T1000 (cell line): ENCODE measurements at regions not wholly inside any gene's neighbourhood (a gene's known extent, or its start where the extent isn't known, plus 50 kb on each side); places are given as distances from the start of the nearest gene placed in this dataset.

Source experiments
- DNase-seq: peaks from one replicate; lab custom pipeline; 2025; ENCODE audit warnings: mixed read lengths; lab: John Stamatoyannopoulos, UW

DNA sequence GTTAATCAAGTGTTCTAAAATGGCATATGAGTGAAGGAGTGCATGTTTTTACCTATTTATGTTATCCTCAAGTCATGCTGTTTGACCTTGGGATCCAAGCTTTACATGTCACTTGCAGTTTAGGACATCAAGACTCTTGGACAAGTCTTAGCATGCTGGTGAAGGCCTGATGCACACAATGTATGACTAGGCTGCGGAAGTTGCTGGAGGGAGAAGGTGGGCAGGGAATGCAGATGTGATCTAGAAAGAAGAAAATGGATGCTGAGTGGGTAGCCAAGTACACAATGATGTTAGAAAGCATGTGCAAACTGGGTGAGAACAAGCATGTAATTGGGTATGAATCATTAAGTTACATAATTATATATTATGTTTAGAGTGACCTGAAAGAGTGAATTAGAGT lies 301.8 kb downstream of the BRINP2 start:
- DNase-seq, result no peak

DNA sequence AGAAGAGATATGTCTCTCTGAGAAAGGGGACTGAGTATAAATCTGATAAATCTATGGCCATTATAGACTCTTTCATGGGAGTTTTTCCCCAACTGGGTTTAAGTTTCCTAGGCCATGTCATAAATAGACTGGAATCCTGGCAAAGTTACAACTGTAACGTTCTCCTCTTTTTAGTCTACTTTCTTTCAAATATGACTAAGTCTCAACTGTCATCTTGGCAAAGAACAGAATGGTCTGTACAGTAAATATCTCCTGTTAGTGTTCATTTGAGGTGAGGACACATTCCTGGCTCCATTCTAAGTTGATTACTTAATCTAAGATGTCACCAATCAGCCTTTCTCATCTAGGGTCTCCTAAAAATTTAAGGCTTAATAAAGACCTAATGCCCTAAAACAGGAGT lies 300.5 kb downstream of the BRINP2 start:
- no peak for DNase-seq

DNA sequence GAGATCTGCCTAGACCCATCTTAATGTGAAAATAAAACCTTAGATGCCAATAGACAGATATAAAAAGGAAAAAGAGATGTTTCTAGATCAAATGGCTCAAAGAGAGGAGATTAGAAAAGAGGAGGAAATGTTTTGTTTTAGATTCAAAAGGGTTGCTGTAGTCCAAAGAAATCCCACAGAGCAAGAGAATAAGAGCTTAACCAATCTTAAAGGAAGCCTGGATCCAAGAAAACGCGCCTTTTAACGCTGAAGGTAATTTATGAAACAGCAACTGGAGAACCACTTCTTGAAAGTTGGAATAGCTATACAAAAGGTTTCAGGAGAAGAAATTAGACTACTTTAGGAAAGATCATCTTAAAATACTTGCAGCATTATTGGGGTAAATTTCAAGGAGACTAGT lies 298.8 kb downstream of the BRINP2 start:
- DNase-seq, result no peak

DNA sequence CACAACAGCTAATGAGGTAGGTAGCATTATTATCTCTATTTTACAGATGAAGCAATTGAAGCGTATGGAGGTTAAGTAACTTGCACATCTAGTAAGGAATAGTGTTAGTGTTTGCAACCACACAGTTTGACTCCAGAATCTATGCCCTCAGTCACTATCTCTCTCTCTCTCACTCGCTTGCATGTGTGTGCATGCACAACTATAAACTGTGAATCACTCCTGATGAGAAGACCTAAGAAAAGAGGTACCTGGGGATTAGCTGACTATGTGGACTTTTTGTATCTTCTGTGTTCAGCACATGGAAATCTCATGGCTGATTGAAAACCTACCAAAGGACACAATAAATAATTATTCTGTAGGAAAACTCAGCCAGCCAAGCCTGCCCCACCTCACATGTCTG lies 295.5 kb downstream of the BRINP2 start:
- DNase-seq, result no peak

DNA sequence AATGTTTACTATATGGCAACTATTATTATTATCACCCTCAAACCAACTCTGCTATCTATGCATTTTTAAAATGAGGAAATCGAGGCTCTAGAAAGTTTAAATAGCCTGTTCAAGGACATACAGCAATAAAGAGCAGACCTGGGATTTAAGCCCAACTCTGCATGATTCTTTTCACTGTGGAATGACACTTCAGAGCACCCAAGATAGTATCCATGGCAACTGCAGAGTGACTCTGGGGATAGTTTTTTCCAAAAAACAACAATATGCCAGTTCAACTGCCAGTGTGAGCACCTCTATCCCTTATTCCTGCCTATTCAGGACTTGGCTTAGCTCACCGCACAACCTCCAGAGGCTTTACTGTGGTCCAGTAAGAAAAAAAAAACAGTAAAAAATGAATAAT lies 293.9 kb downstream of the BRINP2 start:
- DNase-seq, result no peak

DNA sequence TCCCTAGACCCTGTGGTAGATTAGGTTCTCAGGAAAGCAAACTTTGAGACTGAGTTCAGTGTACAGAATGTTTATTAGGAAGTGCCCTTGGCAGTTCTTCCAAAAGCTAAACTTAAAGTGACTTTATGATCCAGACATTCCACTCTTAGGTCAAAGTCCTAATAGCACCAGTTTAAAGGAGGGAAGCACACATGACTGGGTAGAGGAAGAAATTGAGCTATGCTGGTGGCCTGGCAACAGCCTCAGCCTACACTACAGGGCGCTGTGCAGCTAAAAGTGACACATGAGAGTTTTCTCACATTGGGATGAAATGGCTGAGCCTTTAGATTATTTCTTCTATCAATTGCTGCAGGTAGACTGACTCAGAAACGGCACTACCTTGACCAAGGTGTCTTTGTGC lies 280.4 kb downstream of the BRINP2 start:
- no peak for DNase-seq

DNA sequence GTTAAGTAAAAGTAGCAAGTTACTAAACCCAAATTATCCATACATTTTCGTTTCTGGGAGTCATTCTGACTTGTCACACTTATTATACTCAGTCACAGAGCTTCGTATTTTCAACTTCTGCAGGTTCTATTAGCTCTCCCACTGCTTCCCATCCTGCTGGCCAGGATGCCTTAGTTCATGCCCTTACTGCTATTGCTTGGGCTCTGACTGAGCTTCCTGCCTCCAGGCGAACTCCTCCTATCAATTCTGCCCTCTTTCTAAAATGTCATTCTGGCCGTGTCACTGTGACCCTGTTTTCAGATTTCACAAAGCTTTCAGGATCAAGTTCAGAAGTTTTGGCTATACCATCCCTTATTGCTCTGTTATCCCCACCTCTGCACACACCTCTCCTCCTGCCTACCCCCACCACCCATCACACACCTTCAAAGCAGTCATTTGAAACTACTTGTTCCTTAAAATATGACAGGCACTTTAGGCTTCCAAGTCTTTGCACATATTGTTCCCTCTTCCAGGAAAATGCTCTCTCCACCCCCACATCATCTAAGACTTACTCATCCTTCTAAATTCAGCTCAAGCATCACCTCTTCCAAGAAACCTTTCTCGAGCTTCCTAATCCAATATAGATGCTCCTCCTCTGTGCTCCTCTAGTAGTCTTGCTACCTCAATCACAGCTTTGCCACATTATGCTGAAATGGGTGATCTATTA lies 278.0 kb downstream of the BRINP2 start:
- DNase-seq, result no peak

DNA sequence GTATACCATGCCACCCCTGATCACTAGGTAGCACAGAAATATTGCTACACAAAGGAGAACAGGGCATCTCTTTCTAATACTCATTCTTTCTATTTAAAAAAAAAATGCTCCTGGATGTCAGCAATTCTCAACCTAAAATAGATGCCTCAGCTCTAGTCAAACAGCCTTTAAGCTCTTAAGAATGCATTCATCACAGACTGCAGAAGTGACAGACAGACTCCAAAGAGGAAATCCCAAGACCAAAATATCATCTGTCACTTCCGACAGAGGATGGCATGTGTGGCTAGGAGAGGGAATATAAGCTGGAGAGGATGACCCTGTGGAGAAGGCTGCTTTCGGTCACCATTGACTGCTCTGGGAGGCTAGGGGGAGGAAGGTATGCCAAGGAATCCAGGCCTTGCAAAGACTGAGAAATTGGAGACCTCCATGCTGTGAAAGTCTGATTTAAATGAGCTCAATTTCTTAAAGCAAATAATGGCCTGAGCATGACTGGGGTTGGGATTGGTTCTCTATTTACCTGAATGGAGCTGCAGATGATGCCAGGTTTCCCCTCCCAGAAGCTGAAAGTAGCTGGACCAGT lies 277.4 kb downstream of the BRINP2 start:
- DNase-seq, result no peak

DNA sequence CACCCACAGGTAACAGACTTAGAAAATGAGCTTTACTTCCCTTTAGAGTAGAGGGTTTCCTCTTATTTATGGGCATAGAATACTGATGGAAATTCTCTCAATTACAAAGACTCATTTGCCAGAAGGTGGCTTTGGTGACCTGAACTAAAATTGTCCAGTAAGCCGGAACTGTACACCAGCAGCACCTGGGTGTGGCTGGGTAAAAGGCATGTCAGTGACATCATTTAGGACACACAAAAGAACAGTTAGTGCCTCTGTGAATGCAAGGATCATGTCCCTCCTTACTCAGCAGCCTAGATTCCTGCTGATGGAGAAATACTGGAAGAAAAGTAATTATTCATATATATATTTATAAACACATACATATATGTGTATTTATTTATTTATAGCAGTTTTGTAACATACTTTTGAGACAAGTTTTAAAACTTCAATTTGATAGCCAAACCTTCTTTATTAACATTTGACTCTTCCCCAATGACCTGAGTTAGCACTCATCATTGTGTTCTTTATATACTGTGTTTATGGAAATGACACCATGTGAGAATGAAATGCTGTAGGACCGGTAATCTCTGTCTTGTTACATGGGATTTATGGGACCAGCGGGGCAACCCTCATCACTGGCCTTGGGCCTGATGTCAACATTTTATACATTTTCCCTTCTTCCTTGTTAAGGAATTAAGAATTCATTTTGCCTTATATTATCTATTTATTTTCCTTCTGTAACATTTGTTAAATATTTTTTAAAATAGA lies 274.4 kb downstream of the BRINP2 start:
- no peak for DNase-seq

DNA sequence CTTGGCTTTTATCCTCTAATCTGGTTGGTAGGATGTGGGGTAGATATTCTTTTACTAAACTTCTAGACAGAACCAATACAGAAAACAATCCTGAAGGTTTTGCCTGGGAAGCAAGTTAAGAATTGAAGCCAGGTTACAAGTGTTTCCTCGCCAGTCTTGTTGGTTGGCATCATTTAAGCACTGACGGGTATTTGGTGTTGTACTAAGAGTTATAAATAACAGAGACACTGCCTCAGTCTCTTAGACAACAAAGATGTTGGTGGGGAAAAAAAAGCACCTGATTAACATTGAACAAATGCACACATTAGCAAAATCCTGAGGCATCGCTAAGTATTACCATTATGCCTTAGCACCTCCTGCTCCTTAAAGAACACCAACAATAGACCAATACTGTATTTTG lies 272.2 kb downstream of the BRINP2 start:
- no peak for DNase-seq

DNA sequence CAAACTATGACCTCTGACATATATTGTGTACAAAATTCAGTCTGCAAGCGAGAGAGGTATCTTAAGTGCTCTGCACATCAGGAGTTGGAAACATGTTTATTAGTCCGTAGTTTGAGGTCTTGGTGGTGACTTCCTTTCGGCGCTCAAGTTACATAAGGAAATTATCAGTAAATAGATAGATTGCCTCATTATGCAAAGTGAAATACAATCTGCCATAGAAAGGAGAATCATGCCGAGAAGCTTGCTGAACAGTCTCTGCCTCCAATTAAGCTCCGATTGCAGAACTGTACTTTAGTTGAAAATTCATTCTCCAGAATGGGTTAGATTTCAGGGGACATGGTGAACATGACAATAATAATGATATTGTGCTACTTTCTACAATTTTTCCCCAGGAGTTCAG lies 271.8 kb downstream of the BRINP2 start:
- DNase-seq, result no peak

DNA sequence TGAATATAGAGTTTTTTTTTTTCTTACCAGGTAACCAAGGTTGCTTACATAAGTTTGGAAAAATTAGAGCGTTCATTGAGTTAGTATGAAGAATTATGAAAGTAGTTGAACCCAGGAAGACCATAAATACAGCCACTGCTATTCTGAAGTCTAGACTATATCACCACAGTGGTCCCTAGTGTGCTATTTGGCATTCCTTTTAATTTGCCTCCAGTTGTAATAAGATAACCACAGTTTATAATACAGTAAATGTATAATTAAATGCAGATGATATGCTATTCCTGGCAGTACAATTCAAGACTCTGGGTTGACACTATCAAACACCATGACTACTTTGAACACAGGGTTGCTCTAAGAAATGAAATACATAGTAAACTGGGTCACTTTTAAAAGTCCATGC lies 270.5 kb downstream of the BRINP2 start:
- no peak for DNase-seq

DNA sequence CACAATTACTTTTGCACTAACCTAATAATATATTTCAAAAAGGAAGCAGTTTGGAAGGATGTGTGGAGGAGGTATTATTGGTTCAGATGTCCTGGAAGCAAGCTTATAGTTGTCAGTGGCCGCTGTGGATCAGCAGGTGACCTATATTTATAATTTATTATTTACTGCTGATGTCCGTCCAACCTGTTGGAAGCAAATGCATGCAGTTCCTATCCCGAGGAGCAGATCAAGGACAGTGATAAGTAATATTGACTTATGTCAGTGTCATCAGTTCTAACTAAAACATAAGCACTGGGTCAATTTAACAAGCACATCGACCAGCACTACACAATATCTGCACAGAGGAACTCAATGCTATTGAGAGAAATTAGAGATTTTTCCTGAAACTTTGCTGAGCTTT lies 270.1 kb downstream of the BRINP2 start:
- DNase-seq, result no peak

DNA sequence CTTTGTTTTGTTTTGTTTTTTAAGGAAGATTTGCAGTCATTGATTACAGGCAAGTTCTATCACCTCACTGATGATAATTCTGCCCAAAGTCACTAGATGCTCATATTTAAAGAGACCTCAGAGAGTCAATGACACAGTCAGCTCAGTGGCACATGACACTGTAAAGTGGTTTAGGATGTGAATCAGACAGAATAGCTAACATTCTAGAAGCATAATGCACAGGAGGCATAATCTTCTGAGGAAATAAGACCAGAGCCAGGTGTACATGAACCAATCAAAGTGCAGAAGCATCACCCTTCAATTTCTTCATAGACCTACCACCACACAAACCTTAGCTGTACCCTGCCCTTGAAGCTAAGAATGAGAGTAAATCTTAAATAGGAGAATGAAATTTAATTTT lies 268.5 kb downstream of the BRINP2 start:
- DNase-seq, result no peak

DNA sequence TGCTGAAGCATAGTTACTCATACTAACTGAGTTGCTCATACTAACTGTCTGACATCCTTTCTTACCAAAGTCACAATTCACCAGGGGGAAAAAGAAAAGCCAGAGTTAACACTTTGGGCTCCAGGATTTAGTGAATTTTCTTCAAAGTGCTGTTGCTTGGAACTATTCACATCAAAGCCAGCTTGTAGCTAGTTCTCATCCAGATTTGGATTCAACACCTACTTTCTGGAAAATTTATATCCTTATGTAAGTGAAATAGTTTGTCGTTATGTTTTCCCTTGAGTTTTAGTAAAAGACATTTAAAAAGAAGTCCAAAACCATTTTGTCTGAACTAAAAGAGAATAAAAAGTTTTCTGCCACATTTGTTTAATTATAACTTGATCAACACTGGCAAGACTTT lies 264.6 kb downstream of the BRINP2 start:
- no peak for DNase-seq

DNA sequence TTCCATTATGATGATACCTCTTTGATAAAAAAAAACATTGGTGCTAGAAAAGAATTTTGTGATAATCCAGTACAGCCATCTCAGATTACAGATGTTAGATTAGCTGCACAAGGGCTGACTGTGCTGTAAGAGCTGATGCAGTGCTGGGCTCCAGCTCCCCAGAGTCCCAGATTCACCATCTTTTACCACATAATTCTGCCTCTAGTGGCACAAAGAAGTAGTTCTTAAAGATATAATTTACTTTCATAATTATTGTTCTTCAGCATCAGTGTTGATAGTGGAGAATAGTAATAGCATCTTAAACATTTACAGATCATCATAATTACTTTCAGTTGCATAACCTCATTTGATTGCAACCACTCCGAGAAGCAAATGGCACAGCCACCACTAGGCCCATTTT lies 262.1 kb downstream of the BRINP2 start:
- no peak for DNase-seq

DNA sequence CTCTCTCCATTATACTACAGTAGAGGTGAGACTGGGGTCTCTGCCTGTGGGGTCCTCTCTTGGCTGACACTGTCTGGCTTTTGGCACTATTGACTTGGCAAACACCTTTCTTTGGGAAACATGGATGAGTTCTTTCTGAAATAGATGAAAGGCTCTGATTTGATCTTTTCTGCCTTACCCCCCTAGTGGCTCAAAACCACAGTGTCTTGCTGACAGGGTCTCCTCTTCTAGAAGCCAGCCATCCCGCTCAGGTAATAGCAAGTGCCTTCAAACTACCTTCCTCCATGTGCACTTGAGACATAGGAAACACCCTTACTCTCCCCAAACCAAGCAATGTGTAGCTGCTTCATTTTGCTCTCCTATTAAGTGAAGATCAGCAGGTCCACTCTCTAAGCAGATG lies 260.4 kb downstream of the BRINP2 start:
- no peak for DNase-seq

DNA sequence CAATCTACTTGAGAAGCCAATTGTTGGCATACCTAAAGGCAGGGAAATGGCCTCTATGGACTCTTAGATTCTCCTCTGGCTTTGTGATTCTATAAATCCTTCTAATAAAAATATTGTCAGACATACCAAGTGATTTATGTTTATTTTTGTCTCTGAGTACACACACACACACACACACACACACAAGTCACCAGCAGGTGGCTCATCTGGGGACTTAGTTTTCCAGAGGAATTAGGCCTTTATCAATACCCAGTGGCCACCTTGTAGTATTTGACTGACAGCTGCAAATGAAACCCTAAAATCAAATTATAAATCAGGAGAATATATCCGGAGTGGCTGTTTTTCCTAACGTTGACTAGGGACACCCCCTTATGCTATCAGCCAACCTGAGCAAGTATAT lies 258.5 kb downstream of the BRINP2 start:
- DNase-seq, result no peak

DNA sequence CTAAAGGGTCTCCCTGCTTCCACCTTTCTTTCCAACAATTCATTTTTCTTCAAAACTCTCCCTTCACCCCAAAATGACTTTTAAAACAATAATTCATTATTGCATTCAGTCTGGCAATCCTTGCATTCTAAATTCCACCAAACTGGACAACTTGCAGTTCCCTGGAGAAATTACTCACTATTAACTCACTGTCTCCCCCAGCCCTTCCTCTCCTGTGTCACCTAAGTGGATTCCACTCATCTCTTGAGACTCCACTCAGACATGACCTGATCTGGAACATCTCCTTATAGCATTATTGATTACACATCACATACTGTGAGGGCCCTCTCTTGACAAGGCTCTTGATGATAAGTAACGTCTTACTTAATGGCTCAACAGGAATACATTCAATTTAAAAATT lies 257.1 kb downstream of the BRINP2 start:
- DNase-seq, result no peak

DNA sequence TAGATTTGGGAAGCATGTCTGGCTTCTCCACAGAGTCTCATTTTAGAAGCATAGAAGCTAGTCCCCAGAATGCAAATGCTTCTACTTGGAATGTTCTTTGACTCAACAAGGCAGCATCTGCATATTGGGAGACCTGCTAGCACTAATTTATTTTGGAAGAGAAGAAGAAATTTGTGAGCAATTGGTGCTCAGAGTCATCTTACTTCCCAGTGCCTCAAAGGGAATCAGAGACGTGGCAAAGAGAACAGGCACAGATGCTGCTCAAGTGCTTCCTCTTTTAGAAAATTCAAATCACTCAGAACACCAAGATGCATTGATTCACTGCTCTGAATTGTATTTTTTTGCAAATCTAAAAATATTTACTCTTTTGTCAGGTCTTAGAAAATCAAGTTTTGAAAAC lies 255.7 kb downstream of the BRINP2 start:
- no peak for DNase-seq

DNA sequence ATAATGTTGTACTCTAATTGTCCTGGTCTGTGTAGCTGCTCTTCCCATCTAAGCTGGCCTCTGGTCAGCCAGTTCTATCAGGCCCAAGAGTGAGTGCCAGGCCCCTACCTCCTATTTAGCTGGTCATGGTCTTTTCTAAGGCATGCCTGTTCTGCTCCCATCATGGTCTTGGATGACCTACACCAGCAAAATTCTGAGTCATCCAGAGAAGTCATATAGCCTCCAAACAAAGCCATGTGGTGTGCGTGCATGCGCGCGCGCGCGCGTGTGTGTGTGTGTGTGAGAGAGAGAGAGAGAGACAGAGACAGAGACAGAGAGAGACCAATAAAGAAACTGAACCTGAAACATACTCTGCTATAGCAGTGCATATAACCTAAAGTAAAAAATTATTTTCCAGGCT lies 254.4 kb downstream of the BRINP2 start:
- DNase-seq, result no peak

DNA sequence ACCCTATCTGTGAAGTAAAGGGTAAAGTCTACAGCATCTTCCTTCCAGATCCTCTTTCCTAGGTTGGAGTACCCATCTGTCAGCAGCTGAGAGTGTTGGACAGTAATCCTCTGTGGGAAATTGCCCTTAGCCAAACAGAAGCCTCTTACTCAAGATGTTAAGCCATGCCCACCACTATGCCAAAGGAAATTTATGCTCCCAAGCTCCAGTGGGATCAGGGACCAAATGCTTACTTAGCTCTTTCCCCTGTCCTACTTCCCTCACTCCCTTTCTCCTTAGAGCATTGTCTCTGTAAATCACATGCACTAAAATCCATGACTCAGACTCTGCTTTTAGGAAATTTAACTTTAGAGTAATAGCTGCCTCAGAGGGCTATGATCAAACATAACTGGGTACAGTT lies 254.0 kb downstream of the BRINP2 start:
- no peak for DNase-seq

DNA sequence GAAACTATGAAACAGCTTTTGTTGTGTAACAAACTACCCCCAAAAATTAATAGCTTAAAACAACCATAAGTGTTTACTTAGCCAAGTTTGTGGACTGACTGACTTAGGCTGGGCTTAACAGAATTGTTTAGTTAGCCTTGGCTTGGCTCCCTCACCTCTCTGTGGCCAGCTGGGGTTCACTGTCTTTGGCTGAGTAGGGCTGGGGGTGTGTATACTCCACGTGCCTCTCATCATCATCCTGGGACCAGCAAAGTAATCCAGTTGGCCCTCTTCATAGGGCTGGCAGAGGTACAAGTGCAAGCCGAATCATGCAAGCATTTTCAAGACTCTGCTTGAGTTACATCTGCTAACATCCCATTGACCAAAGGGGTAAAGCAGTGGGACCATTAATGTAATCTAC lies 252.3 kb downstream of the BRINP2 start:
- DNase-seq, result no peak
